HG03159 (cell line): ENCODE measurements at regions not wholly inside any gene's neighbourhood (a gene's known extent, or its start where the extent isn't known, plus 50 kb on each side); places are given as distances from the start of the nearest gene placed in this dataset.
A peak's percentile ranks its signal among the peaks of the same experiment; 100 is the strongest.
"Not testable (repeated sequence)": the region's sequence is repeated elsewhere in the genome, so short reads cannot be mapped to it uniquely, and the experiment has no call there.

Experiments
- ATAC-seq: cut with Tn5 transposase; IDR thresholded peaks from one replicate; pipeline ENCODE4 v1.9.1; 2021; ENCODE audit warnings: mild to moderate bottlenecking, moderate library complexity; ENCODE audit not compliant: unreplicated experiment

GRCh38 chrX:123788193-123788592, 55.3 kb upstream of the THOC2 start:
- not testable (repeated sequence) for ATAC-seq

GRCh38 chrX:123788744-123789143, 55.9 kb upstream of the THOC2 start:
- no peak for ATAC-seq

- ATAC-seq, result no peak
Observed at GRCh38 chrX:123797543-123798447, 62.1 kb upstream of the XIAP start.

- not testable (repeated sequence) for ATAC-seq
Observed at GRCh38 chrX:123798706-123799430, 61.0 kb upstream of the XIAP start.

- no peak for ATAC-seq
Observed at GRCh38 chrX:123801901-123802300, 58.0 kb upstream of the XIAP start.

- ATAC-seq, result peak; percentile 83
Observed at GRCh38 chrX:123803331-123803983, 56.4 kb upstream of the XIAP start.

GRCh38 chrX:123803984-123804365, 55.9 kb upstream of the XIAP start:
- ATAC-seq, result not testable (repeated sequence)

GRCh38 chrX:123807835-123808416, 51.9 kb upstream of the XIAP start:
- no peak for ATAC-seq

- ATAC-seq, result no peak
Observed at GRCh38 chrX:123809854-123810375, 49.9 kb upstream of the XIAP start.
